ENCODE measurements at regions not wholly inside any gene's neighbourhood (a gene's known extent, or its start where the extent isn't known, plus 50 kb on each side); places are given as distances from the start of the nearest gene placed in this dataset.

GRCh38 chr22:48001101-48001500 is 1238.7 kb downstream of the TBC1D22A start:
- DNase-seq (ENCODE audit: low read depth) = no peak
- in situ Hi-C loops (cut with HindIII; ENCODE audit: low sequenced_read_pairs) = no loop called here
- TF ChIP-seq CTCF (IDR thresholded peaks at IDR 0.05; ENCODE audit: low read depth, low read length, missing control alignments) = no peak
- no peak overlapping the region for H3K4me3 ChIP-seq (ENCODE audit: low read depth, low read length)

GRCh38 chr22:47997612-47998011 is 1235.2 kb downstream of the TBC1D22A start:
- no peak for DNase-seq (ENCODE audit: low read depth)
- no peak overlapping the region for H3K4me3 ChIP-seq (ENCODE audit: low read depth, low read length)
- in situ Hi-C loops (cut with HindIII; ENCODE audit: low sequenced_read_pairs) = loop anchor here (5.0 kb wide), 1 partner anchor 40 kb away; no protein-coding TSS in a partner anchor
- TF ChIP-seq CTCF (IDR thresholded peaks at IDR 0.05; ENCODE audit: low read depth, low read length, missing control alignments) = no peak

GRCh38 chr22:47997052-47997590 is 1234.7 kb downstream of the TBC1D22A start:
- no peak for TF ChIP-seq CTCF (IDR thresholded peaks at IDR 0.05; ENCODE audit: low read depth, low read length, missing control alignments)
- no peak for DNase-seq (ENCODE audit: low read depth)
- in situ Hi-C loops (cut with HindIII; ENCODE audit: low sequenced_read_pairs) = loop anchor here (5.0 kb wide), 1 partner anchor 40 kb away; no protein-coding TSS in a partner anchor
- no peak overlapping the region for H3K4me3 ChIP-seq (ENCODE audit: low read depth, low read length)

- DNase-seq (ENCODE audit: low read depth) = no peak
- in situ Hi-C loops (cut with HindIII; ENCODE audit: low sequenced_read_pairs) = loop anchor here (5.0 kb wide), 1 partner anchor 39 kb away; no protein-coding TSS in a partner anchor
- no peak overlapping the region for H3K4me3 ChIP-seq (ENCODE audit: low read depth, low read length)
- no peak for TF ChIP-seq CTCF (IDR thresholded peaks at IDR 0.05; ENCODE audit: low read depth, low read length, missing control alignments)
Measured at GRCh38 chr22:47996446-47996857, 1234.0 kb downstream of the TBC1D22A start.

- no peak for DNase-seq (ENCODE audit: low read depth)
- in situ Hi-C loops (cut with HindIII; ENCODE audit: low sequenced_read_pairs) = loop anchor here (5.0 kb wide), 1 partner anchor 38 kb away; no protein-coding TSS in a partner anchor
- no peak for TF ChIP-seq CTCF (IDR thresholded peaks at IDR 0.05; ENCODE audit: low read depth, low read length, missing control alignments)
- no peak overlapping the region for H3K4me3 ChIP-seq (ENCODE audit: low read depth, low read length)
Measured at GRCh38 chr22:47995718-47996117, 1233.3 kb downstream of the TBC1D22A start.

- DNase-seq (ENCODE audit: low read depth) = no peak
- no peak overlapping the region for H3K4me3 ChIP-seq (ENCODE audit: low read depth, low read length)
- TF ChIP-seq CTCF (IDR thresholded peaks at IDR 0.05; ENCODE audit: low read depth, low read length, missing control alignments) = no peak
- in situ Hi-C loops (cut with HindIII; ENCODE audit: low sequenced_read_pairs) = loop anchor here (5.0 kb wide), 1 partner anchor 38 kb away; no protein-coding TSS in a partner anchor
Measured at GRCh38 chr22:47995264-47995627, 1232.8 kb downstream of the TBC1D22A start.
